ENCODE measurements at regions not wholly inside any gene's neighbourhood (a gene's known extent, or its start where the extent isn't known, plus 50 kb on each side); places are given as distances from the start of the nearest gene placed in this dataset.

GRCh38 chr7:79912213-79912633 is 222.4 kb upstream of the GNAI1 start:
- no peak overlapping the region for H3K4me3 ChIP-seq (ENCODE audit: low read depth, low read length)
- DNase-seq (ENCODE audit: low read depth): no peak
- TF ChIP-seq CTCF (IDR thresholded peaks at IDR 0.05; ENCODE audit: insufficient read depth, low read depth, low read length, missing control alignments): no peak

GRCh38 chr7:79911420-79911819 is 223.2 kb upstream of the GNAI1 start:
- no peak overlapping the region for H3K4me3 ChIP-seq (ENCODE audit: low read depth, low read length)
- no peak for TF ChIP-seq CTCF (IDR thresholded peaks at IDR 0.05; ENCODE audit: insufficient read depth, low read depth, low read length, missing control alignments)
- no peak for DNase-seq (ENCODE audit: low read depth)

GRCh38 chr7:79909176-79909575 is 225.5 kb upstream of the GNAI1 start:
- H3K4me3 ChIP-seq (ENCODE audit: low read depth, low read length): no peak overlapping the region
- DNase-seq (ENCODE audit: low read depth): no peak
- no peak for TF ChIP-seq CTCF (IDR thresholded peaks at IDR 0.05; ENCODE audit: insufficient read depth, low read depth, low read length, missing control alignments)

- TF ChIP-seq CTCF (IDR thresholded peaks at IDR 0.05; ENCODE audit: insufficient read depth, low read depth, low read length, missing control alignments): no peak
These were observed 237.5 kb upstream of the GNAI1 start for GRCh38 chr7:79897166-79897565.

GRCh38 chr7:79893991-79894390 is 240.6 kb upstream of the GNAI1 start:
- no peak overlapping the region for H3K4me3 ChIP-seq (ENCODE audit: low read depth, low read length)
- no peak for DNase-seq (ENCODE audit: low read depth)
- TF ChIP-seq CTCF (IDR thresholded peaks at IDR 0.05; ENCODE audit: insufficient read depth, low read depth, low read length, missing control alignments): no peak

More at GRCh38 chr7:79897166-79897565, 237.5 kb upstream of the GNAI1 start:
- no peak overlapping the region for H3K4me3 ChIP-seq (ENCODE audit: low read depth, low read length)
- DNase-seq (ENCODE audit: low read depth): no peak

GRCh38 chr7:79882922-79883321 is 251.7 kb upstream of the GNAI1 start:
- no peak for TF ChIP-seq CTCF (IDR thresholded peaks at IDR 0.05; ENCODE audit: insufficient read depth, low read depth, low read length, missing control alignments)
- DNase-seq (ENCODE audit: low read depth): no peak
- no peak overlapping the region for H3K4me3 ChIP-seq (ENCODE audit: low read depth, low read length)

- TF ChIP-seq CTCF (IDR thresholded peaks at IDR 0.05; ENCODE audit: insufficient read depth, low read depth, low read length, missing control alignments): no peak
- no peak for DNase-seq (ENCODE audit: low read depth)
- no peak overlapping the region for H3K4me3 ChIP-seq (ENCODE audit: low read depth, low read length)
These were observed 254.3 kb upstream of the GNAI1 start for GRCh38 chr7:79880312-79880711.

Data from GM12865 (cell line).